HG03196 (cell line): ENCODE measurements at regions not wholly inside any gene's neighbourhood (a gene's known extent, or its start where the extent isn't known, plus 50 kb on each side); places are given as distances from the start of the nearest gene placed in this dataset.

Experiments used
- ATAC-seq: cut with Tn5 transposase; IDR thresholded peaks from one replicate; pipeline ENCODE4 v1.9.1; 2021; ENCODE audit not compliant: unreplicated experiment

- ATAC-seq = no peak
Measured at GRCh38 chr1:172976222-172977041, 74.3 kb downstream of the TNFSF18 start.

DNA sequence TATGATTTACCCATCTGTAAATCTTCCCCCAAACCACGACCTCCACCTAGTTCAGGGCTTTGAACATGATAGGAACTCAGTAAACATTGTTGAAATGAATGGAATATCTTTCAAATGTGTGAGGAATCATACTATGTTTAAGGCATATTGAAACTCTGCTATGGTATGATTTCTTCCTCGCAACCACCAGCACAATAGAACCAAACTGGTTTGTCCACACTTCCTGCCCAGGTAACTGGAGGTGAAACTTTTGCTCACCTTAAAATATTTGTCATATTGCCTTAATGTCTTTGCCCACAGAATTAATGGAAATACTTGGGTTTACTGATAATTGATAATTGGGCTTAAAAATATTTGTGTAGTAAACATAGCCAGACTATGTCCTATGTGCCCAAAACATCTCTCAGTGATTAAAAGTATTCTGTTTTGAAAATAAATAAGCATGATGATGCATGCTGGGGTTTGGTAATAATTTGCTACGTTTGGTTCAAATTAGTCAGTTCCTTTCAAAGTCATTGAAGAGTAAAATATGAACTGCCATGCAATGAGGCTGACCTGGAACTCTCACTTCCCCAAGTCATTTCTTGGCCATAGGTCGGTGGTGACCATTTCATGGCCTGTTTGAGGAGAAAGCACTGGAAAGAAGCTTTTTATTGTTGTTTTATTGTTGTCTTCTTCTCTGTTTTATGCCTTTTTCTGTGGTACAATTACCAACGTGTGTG lies 73.3 kb downstream of the TNFSF18 start:
- no peak for ATAC-seq

GRCh38 chr1:172978595-172978994 lies 72.1 kb downstream of the TNFSF18 start:
- no peak for ATAC-seq

- no peak for ATAC-seq
Measured at GRCh38 chr1:172979828-172980227, 70.9 kb downstream of the TNFSF18 start.

DNA sequence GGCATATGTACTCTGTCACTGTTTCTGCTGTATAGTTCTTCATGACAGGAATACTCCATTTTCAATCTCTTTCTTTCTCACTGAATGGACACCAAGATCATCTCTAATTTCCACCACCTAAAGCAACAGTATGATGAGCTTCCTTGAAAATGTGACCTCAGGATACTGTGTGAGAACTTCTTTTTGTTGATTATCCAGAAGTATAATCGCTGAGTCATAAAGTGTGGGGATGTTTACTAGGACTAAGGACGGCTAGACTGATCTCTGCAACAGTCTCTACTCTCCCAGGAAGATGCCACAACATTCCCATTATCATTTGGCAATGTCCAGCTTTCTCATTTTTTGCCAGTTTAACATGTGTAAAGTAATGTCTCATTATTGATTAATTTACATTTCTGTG lies 70.3 kb downstream of the TNFSF18 start:
- ATAC-seq = no peak

- no peak for ATAC-seq
Measured at GRCh38 chr1:172980971-172981370, 69.8 kb downstream of the TNFSF18 start.
